OCI-LY7 (cell line): ENCODE measurements at regions not wholly inside any gene's neighbourhood (a gene's known extent, or its start where the extent isn't known, plus 50 kb on each side); places are given as distances from the start of the nearest gene placed in this dataset.

Source experiments
- EZH2phosphoT487 ChIP-seq: fragments of 200-600 bp; sonication (generic); IDR thresholded peaks from 2 replicates; pipeline ENCODE4 v1.6.1; 2018; ENCODE audit warnings: low read depth, borderline replicate concordance, mild to moderate bottlenecking, mixed run types, antibody characterized with exemption, low read length, moderate library complexity, mixed read lengths
- TF ChIP-seq, protein P1 (sequence below): fragments of 200-600 bp; sonication (generic); conservative IDR thresholded peaks from 2 replicates; pipeline ENCODE4 v1.5.1; 2014; ENCODE audit warnings: mild to moderate bottlenecking, antibody characterized with exemption, low read length, moderate library complexity, mixed read lengths

DNA sequence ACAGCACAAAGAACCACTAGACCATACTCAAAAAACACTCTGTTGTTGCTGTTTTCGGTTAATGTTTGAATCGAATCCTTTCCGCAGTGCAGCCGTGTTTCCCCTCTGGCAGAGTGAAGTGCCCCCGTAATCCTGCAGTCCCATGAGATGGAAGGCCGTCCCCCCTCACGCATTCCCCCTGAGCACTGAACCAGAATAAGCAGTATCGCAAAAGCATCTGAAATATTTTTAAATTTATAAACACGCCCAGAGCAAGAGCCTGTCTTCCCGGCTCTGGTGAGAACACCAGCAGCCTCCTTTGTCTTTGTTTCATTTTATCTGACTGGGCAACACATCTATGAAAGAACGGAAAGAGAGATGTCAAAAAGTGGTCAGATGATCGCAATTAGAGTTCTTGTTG lies 121.0 kb upstream of the ADAMTS18 start:
- TF ChIP-seq, protein P1, sequence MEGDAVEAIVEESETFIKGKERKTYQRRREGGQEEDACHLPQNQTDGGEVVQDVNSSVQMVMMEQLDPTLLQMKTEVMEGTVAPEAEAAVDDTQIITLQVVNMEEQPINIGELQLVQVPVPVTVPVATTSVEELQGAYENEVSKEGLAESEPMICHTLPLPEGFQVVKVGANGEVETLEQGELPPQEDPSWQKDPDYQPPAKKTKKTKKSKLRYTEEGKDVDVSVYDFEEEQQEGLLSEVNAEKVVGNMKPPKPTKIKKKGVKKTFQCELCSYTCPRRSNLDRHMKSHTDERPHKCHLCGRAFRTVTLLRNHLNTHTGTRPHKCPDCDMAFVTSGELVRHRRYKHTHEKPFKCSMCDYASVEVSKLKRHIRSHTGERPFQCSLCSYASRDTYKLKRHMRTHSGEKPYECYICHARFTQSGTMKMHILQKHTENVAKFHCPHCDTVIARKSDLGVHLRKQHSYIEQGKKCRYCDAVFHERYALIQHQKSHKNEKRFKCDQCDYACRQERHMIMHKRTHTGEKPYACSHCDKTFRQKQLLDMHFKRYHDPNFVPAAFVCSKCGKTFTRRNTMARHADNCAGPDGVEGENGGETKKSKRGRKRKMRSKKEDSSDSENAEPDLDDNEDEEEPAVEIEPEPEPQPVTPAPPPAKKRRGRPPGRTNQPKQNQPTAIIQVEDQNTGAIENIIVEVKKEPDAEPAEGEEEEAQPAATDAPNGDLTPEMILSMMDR, result no peak
- no peak for TF ChIP-seq EZH2phosphoT487
